Activated CD8-positive, alpha-beta T cell treated with anti-CD3 and anti-CD28 coated beads, Interleukin-2, amount 10 ng/mL, durations not matched to agents 7 days and 5 days (primary cell): ENCODE measurements at regions not wholly inside any gene's neighbourhood (a gene's known extent, or its start where the extent isn't known, plus 50 kb on each side); places are given as distances from the start of the nearest gene placed in this dataset.
A peak's percentile ranks its signal among the peaks of the same experiment; 100 is the strongest.

Experiments used
- ATAC-seq: fragments of 150-1000 bp; cut with Tn5 transposase; one replicate; pipeline ENCODE4 v1.10.0; 2021; ENCODE audit warnings: moderate library complexity
- CTCF ChIA-PET: fragments of 350-600 bp; sonication (Branson Sonifier 250); formaldehyde crosslinking; loops from one replicate; lab custom pipeline; 2021; ENCODE audit warnings: antibody characterized with exemption; lab: Charles Lee
- POLR2A ChIA-PET: fragments of 350-600 bp; sonication (Branson Sonifier 250); formaldehyde crosslinking; loops from one replicate; lab custom pipeline; 2021; ENCODE audit warnings: antibody characterized with exemption; lab: Charles Lee
- DNase-seq: peaks from one replicate; pipeline ENCODE4 v3.0.0-alpha.2; 2020
- H3K27ac Mint-ChIP-seq: one replicate; pipeline ENCODE4 v1.8.0; 2021; ENCODE audit warnings: mild to moderate bottlenecking, mixed read lengths
- H3K27me3 Mint-ChIP-seq: one replicate; pipeline ENCODE4 v1.8.0; 2021; ENCODE audit warnings: low read depth, mixed read lengths
- H3K36me3 Mint-ChIP-seq: one replicate; pipeline ENCODE4 v1.8.0; 2021; ENCODE audit warnings: low read depth, mixed read lengths
- H3K4me1 Mint-ChIP-seq: one replicate; pipeline ENCODE4 v1.8.0; 2021; ENCODE audit warnings: low read depth, mixed read lengths
- H3K4me3 Mint-ChIP-seq: one replicate; pipeline ENCODE4 v1.8.0; 2021; ENCODE audit warnings: mild to moderate bottlenecking, mixed read lengths
- H3K9me3 Mint-ChIP-seq: one replicate; pipeline ENCODE4 v1.8.0; 2022; ENCODE audit warnings: mixed read lengths; ENCODE audit not compliant: insufficient read depth

DNA sequence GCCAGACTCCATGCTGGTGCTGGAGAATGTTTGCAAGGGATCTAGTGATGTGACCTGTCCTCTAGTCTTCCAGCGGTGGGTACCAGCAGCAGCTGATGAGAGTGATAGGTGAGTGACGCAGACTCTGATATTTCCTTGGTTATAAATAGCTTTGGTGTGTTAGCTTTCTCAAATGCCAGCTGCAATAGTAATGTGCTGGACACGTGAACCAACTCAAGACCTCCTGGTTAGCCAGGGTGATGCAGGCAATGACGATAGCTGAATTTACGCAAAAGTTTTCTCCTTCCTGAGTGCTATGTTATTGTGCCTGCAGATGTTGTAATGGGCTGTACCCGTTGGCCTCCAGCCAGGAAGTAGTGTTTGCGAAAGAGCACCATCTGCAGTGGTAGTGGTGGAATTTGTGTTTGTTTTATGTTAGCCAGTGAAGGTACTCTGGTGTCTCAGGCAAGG, 129.5 kb downstream of the CYSLTR2 start:
- H3K9me3 Mint-ChIP-seq: peaks cover 23% of the 10 kb centered on the region
- POLR2A ChIA-PET: no interaction called here
- no peak for DNase-seq
- CTCF ChIA-PET: no interaction called here
- no peak overlapping the region for H3K4me3 Mint-ChIP-seq
- peaks cover 4% of the 10 kb centered on the region for H3K36me3 Mint-ChIP-seq
- H3K4me1 Mint-ChIP-seq: no peaks in the 10 kb centered on the region
- peaks cover 12% of the 10 kb centered on the region for H3K27me3 Mint-ChIP-seq
- H3K27ac Mint-ChIP-seq: no peak overlapping the region
- ATAC-seq: no peak

GRCh38 chr13:48783695-48784230, 130.0 kb downstream of the CYSLTR2 start:
- Mint-ChIP-seq H3K9me3 (peaks cover 22% of the 10 kb centered on the region), H3K4me1 (no peaks in the 10 kb centered on the region), H3K4me3 (no peak overlapping the region), H3K27me3 (peaks cover 10% of the 10 kb centered on the region), H3K36me3 (peaks cover 4% of the 10 kb centered on the region), H3K27ac (no peak overlapping the region)
- DNase-seq (no peak), ATAC-seq (no peak)
- ChIA-PET CTCF (interaction anchor here (1.2 kb wide), 1 partner anchor 10 kb away, joined by 3 read pairs; no protein-coding TSS in a partner anchor), POLR2A (no interaction called here)

DNA sequence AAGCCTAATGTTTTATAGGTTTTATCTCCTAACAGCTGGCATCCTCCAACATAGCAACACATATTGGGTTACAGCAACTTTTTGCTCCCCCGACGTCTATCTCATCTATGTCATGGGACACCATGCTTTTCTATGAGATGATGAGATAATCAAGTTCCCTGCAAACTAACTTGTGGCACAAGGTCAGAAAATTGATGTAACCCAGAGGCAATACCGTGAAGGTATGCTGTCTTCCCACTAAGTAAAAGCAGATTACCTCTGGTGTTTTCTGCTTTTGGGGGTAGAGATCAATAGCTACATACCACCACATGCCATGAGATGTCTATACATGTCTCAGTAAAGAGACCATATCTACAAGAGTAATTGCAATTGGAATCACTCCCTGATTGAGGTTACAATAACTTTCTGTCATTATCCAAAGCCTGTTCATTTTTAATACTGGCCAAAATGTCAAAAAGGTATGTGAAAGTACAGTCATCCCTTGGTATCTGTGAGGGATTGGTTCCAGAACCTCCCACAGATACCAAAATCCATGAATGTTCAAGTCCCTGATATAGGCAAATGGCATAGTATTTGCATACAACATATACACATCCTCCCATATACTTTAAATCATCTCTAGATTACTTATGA, 131.3 kb downstream of the CYSLTR2 start:
- ATAC-seq: no peak
- Mint-ChIP-seq H3K27me3 (peaks cover 6% of the 10 kb centered on the region), H3K27ac (no peak overlapping the region), H3K9me3 (peaks cover 19% of the 10 kb centered on the region), H3K4me1 (no peaks in the 10 kb centered on the region), H3K36me3 (peaks cover 4% of the 10 kb centered on the region), H3K4me3 (no peak overlapping the region)
- no peak for DNase-seq
- ChIA-PET POLR2A (no interaction called here), CTCF (interaction anchor here (1.2 kb wide), 1 partner anchor 9 kb away, joined by 3 read pairs; no protein-coding TSS in a partner anchor)

DNA sequence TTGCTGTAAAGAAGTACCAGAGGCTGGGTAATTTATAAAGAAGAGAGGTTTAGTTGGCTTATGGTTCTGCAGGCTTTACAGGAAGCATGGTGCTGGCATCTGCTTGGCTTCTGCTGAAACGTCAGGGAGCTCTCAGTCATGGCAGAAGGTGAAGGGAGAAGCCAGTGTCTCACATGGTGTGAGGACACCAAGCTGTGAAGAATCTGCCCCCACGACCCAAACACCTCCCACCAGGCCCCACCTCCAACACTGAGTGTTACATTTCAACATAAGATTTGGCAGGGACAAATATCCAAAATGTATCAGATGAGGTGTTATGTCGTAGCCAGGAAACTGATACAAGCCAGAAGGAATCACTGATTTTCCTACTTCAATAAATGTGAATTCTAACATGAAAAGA, 136.5 kb downstream of the CYSLTR2 start:
- Mint-ChIP-seq H3K4me1 (no peaks in the 10 kb centered on the region), H3K27me3 (peaks cover 2% of the 10 kb centered on the region), H3K36me3 (no peaks in the 10 kb centered on the region), H3K9me3 (no peaks in the 10 kb centered on the region), H3K27ac (no peak overlapping the region), H3K4me3 (no peak overlapping the region)
- DNase-seq: no peak
- ChIA-PET CTCF (no interaction called here), POLR2A (no interaction called here)
- ATAC-seq: no peak

DNA sequence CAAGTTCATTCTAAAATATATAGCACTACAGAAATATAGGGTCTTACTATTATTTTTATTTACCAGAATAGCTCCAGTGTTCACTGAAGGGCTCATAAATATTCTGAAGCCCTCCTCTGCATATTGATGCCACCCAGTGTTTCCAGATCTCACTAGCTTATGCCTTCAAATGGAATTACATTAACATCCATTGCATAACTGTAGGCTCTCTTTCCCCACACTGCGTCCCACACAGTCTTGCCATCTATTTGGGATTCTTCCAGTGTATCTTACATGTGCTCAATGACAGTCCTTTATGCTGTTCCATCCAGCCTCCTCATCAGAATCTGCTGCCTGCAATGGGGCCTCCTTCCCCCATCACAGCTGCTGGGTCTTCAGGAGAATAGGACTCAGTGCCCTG, 137.2 kb downstream of the CYSLTR2 start:
- CTCF ChIA-PET: no interaction called here
- POLR2A ChIA-PET: no interaction called here
- Mint-ChIP-seq H3K27ac (no peak overlapping the region), H3K36me3 (no peaks in the 10 kb centered on the region), H3K4me1 (no peaks in the 10 kb centered on the region), H3K27me3 (peaks cover 4% of the 10 kb centered on the region), H3K9me3 (no peaks in the 10 kb centered on the region), H3K4me3 (no peak overlapping the region)
- DNase-seq (no peak), ATAC-seq (no peak)

DNA sequence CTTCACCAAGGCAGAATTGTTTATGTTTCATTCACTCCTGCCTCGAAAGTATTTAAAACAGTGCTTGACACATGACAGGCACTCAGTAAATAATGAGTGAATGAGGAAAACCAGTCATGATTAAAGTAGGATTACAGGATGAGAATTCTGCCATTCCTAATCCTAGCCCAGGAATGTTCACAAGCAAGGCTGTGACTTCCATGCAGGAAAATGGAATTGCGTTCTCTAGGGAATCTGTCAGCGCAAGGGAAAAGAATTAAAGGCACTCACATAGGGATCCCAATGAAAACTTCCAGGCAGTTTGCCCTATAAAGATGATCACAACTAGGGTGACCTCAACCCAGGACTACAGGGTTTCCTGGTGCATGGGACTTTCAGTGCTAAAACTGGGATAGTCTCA, 143.4 kb downstream of the CYSLTR2 start:
- CTCF ChIA-PET: no interaction called here
- Mint-ChIP-seq H3K36me3 (no peaks in the 10 kb centered on the region), H3K4me3 (no peak overlapping the region), H3K4me1 (no peaks in the 10 kb centered on the region), H3K27ac (no peak overlapping the region), H3K9me3 (no peaks in the 10 kb centered on the region), H3K27me3 (peaks cover 9% of the 10 kb centered on the region)
- ATAC-seq: no peak
- DNase-seq: no peak
- POLR2A ChIA-PET: no interaction called here

DNA sequence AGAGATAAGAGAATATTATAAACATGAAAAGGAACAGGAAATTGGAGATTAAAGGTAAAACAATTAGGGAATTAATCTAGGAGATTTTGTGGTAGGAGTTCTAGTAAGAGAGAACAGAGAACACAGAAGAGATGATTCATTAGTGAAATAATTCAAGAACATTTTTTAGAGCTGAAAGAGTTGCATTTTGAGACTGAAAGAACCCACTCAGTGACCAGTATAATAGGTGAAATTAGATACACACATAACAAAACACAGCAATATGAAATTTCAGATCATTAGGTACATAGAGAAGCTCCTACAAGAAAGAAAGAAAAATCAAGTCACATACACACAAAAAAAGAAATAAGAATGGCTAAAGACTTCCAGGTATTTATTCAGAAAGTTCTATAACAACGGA, 144.0 kb downstream of the CYSLTR2 start:
- no peaks in the 10 kb centered on the region for H3K36me3 Mint-ChIP-seq
- H3K27ac Mint-ChIP-seq: no peak overlapping the region
- no peaks in the 10 kb centered on the region for H3K9me3 Mint-ChIP-seq
- ChIA-PET POLR2A (no interaction called here), CTCF (no interaction called here)
- ATAC-seq (no peak), DNase-seq (no peak)
- H3K4me1 Mint-ChIP-seq: no peaks in the 10 kb centered on the region
- peaks cover 9% of the 10 kb centered on the region for H3K27me3 Mint-ChIP-seq
- no peak overlapping the region for H3K4me3 Mint-ChIP-seq

- no peak for ATAC-seq
- no peak for DNase-seq
- Mint-ChIP-seq H3K27ac (no peak overlapping the region), H3K4me1 (no peaks in the 10 kb centered on the region), H3K4me3 (no peak overlapping the region), H3K27me3 (peaks cover 9% of the 10 kb centered on the region), H3K36me3 (no peaks in the 10 kb centered on the region), H3K9me3 (no peaks in the 10 kb centered on the region)
- POLR2A ChIA-PET: no interaction called here
- CTCF ChIA-PET: no interaction called here
Measured at GRCh38 chr13:48798180-48798579, 144.5 kb downstream of the CYSLTR2 start.

GRCh38 chr13:48801255-48801654, 147.5 kb downstream of the CYSLTR2 start:
- Mint-ChIP-seq H3K4me3 (no peak overlapping the region), H3K36me3 (no peaks in the 10 kb centered on the region), H3K9me3 (no peaks in the 10 kb centered on the region), H3K27me3 (peaks cover 4% of the 10 kb centered on the region), H3K27ac (no peak overlapping the region), H3K4me1 (peaks cover 15% of the 10 kb centered on the region)
- POLR2A ChIA-PET: no interaction called here
- ATAC-seq: no peak
- CTCF ChIA-PET: no interaction called here
- DNase-seq: no peak

DNA sequence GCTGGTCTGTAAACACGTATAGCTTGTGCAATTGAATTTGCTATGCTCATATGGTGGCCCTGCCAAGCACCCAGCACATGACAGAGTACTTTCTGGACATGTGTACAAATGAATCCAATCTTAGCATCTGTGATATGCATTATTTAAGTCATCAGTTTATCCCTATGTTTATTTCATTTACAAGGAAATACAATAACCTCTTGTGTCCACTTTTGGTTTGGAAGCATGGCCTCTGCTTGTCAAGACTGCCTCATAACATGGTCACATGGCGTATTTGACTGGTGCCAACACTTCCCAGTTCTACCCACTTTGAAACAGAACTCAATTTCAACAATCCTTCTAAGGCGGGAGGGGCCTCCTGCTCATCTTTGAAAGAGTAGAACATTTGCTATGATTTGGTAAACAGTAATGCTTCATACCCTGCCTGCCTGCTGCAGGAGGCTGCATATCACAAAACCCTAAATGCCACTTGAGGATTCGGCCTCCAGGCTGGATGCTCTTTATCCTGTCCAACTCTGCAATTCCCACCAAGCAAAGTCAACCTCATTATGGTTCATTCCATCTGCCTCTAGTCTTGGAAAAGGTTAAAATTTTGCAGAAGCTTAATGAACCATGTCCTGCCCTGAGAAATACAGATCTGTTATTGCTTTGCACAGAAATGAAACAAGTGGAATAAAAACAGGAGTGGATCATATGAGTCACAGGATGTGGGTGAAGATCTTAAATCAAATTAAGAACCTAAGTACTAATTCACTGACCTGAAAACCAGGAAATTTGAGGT, 151.3 kb downstream of the CYSLTR2 start:
- CTCF ChIA-PET: no interaction called here
- POLR2A ChIA-PET: interaction anchor here (0.6 to 1.5 kb wide), 3 partner anchors 13 to 480 kb away, joined by 3 read pairs; partner anchors contain the start of gene FNDC3A
- peak overlapping the region; percentile 3 for H3K27ac Mint-ChIP-seq

GRCh38 chr13:48806522-48806921, 152.8 kb downstream of the CYSLTR2 start:
- POLR2A ChIA-PET: interaction anchor here (1.5 kb wide), 1 partner anchor 170 kb away, joined by 3 read pairs; the partner anchor contains the start of gene FNDC3A
- Mint-ChIP-seq H3K4me3 (no peak overlapping the region), H3K27ac (no peak overlapping the region), H3K9me3 (no peaks in the 10 kb centered on the region), H3K36me3 (no peaks in the 10 kb centered on the region), H3K4me1 (peaks cover 20% of the 10 kb centered on the region), H3K27me3 (no peaks in the 10 kb centered on the region)
- DNase-seq: no peak
- ATAC-seq: no peak
- CTCF ChIA-PET: interaction anchor here (0.7 kb wide), 1 partner anchor 9 kb away, joined by 4 read pairs; no protein-coding TSS in a partner anchor

More for the DNA sequence above, 151.3 kb downstream of the CYSLTR2 start:
- peaks cover 20% of the 10 kb centered on the region for H3K4me1 Mint-ChIP-seq
- ATAC-seq: peak; percentile 53
- no peaks in the 10 kb centered on the region for H3K36me3 Mint-ChIP-seq
- no peak for DNase-seq
- no peaks in the 10 kb centered on the region for H3K9me3 Mint-ChIP-seq
- H3K27me3 Mint-ChIP-seq: no peaks in the 10 kb centered on the region
- H3K4me3 Mint-ChIP-seq: no peak overlapping the region

GRCh38 chr13:48808683-48809082, 155.0 kb downstream of the CYSLTR2 start:
- Mint-ChIP-seq H3K4me3 (no peak overlapping the region), H3K4me1 (peaks cover 20% of the 10 kb centered on the region), H3K9me3 (no peaks in the 10 kb centered on the region), H3K27me3 (peaks cover 2% of the 10 kb centered on the region), H3K27ac (no peak overlapping the region), H3K36me3 (no peaks in the 10 kb centered on the region)
- POLR2A ChIA-PET: no interaction called here
- CTCF ChIA-PET: no interaction called here
- no peak for ATAC-seq
- no peak for DNase-seq
